HepG2 (cell line): ENCODE measurements at regions not wholly inside any gene's neighbourhood (a gene's known extent, or its start where the extent isn't known, plus 50 kb on each side); places are given as distances from the start of the nearest gene placed in this dataset.

Source experiments
- ADNP ChIP-seq: sonication (generic); formaldehyde crosslinking; IDR thresholded peaks from 2 replicates; pipeline ENCODE4 v1.4.0; 2020; ENCODE audit warnings: missing genetic modification reagents
- DMAP1 ChIP-seq: IDR thresholded peaks from 2 replicates; pipeline ENCODE4 v1.6.1; 2016
- ETV6 ChIP-seq: sonication (generic); formaldehyde crosslinking; conservative IDR thresholded peaks from 2 replicates; pipeline ENCODE4 v1.4.0; 2020; ENCODE audit warnings: missing genetic modification reagents
- GTF2F1 ChIP-seq: fragments of 150-350 bp; IDR thresholded peaks from 2 replicates; pipeline ENCODE4 v1.6.1; 2014; ENCODE audit warnings: low read length
- GTF3A ChIP-seq: sonication (generic); formaldehyde crosslinking; conservative IDR thresholded peaks from 2 replicates; pipeline ENCODE4 v1.4.0; 2020; ENCODE audit warnings: mild to moderate bottlenecking, missing genetic modification reagents
- HNRNPL ChIP-seq: fragments of 200-400 bp; formaldehyde crosslinking; IDR thresholded peaks from 2 replicates; pipeline ENCODE4 v1.6.1; 2017; ENCODE audit warnings: mild to moderate bottlenecking, low read depth, low read length
- MATR3 ChIP-seq: sonication (generic); formaldehyde crosslinking; IDR thresholded peaks from 2 replicates; pipeline ENCODE4 v1.4.0; 2020; ENCODE audit warnings: missing genetic modification reagents
- NFRKB ChIP-seq: fragments of 450-650 bp; IDR thresholded peaks from 2 replicates; pipeline ENCODE4 v1.6.1; 2017
- NR3C1 ChIP-seq: sonication (generic); formaldehyde crosslinking; IDR thresholded peaks from 2 replicates; pipeline ENCODE4 v1.4.0; 2020; ENCODE audit warnings: missing genetic modification reagents
- PAWR ChIP-seq: sonication (generic); formaldehyde crosslinking; IDR thresholded peaks from 2 replicates; pipeline ENCODE4 v1.4.0; 2020; ENCODE audit warnings: missing genetic modification reagents, mild to moderate bottlenecking, borderline replicate concordance
- SALL2 ChIP-seq: sonication (generic); formaldehyde crosslinking; IDR thresholded peaks from 2 replicates; pipeline ENCODE4 v1.8.1; 2023; ENCODE audit warnings: mild to moderate bottlenecking, missing genetic modification reagents, inconsistent platforms
- SATB2 ChIP-seq: sonication (generic); formaldehyde crosslinking; IDR thresholded peaks from 2 replicates; pipeline ENCODE4 v1.5.0; 2020; ENCODE audit warnings: missing genetic modification reagents
- SMAD3 ChIP-seq: sonication (generic); formaldehyde crosslinking; IDR thresholded peaks from 2 replicates; pipeline ENCODE4 v1.4.0; 2020; ENCODE audit warnings: missing genetic modification reagents
- SMC3 ChIP-seq: IDR thresholded peaks from 2 replicates; pipeline ENCODE4 v1.6.1; 2011; ENCODE audit warnings: low read length, improper control_type of control experiment
- TCF7L2 ChIP-seq: IDR thresholded peaks from 2 replicates; pipeline ENCODE4 v1.6.1; 2011; ENCODE audit warnings: mild to moderate bottlenecking, low read depth, low read length, moderate library complexity
- YY1 ChIP-seq: IDR thresholded peaks from 2 replicates; pipeline ENCODE4 v1.6.1; 2011; ENCODE audit warnings: low read length, low read depth, moderate library complexity, mild to moderate bottlenecking; ENCODE audit not compliant: insufficient read depth, insufficient replicate concordance
- ZFP37 ChIP-seq: sonication (generic); formaldehyde crosslinking; IDR thresholded peaks from 2 replicates; pipeline ENCODE4 v1.4.0; 2020; ENCODE audit warnings: missing genetic modification reagents, borderline replicate concordance
- ZFP41 ChIP-seq: sonication (generic); formaldehyde crosslinking; IDR thresholded peaks from 2 replicates; pipeline ENCODE4 v1.4.0; 2020; ENCODE audit warnings: mild to moderate bottlenecking, missing genetic modification reagents, borderline replicate concordance
- ZKSCAN8 ChIP-seq: IDR thresholded peaks from 2 replicates; pipeline ENCODE4 v1.6.1; 2016; ENCODE audit warnings: borderline replicate concordance, missing genetic modification reagents, missing compliant biosample characterization
- ZNF121 ChIP-seq: sonication (generic); formaldehyde crosslinking; IDR thresholded peaks from 2 replicates; pipeline ENCODE4 v1.5.0; 2020; ENCODE audit warnings: mild to moderate bottlenecking, missing genetic modification reagents
- ZNF382 ChIP-seq: sonication (generic); formaldehyde crosslinking; IDR thresholded peaks from 2 replicates; pipeline ENCODE4 v1.5.0; 2020; ENCODE audit warnings: missing genetic modification reagents, mild to moderate bottlenecking, borderline replicate concordance
- ZNF501 ChIP-seq: sonication (generic); formaldehyde crosslinking; IDR thresholded peaks from 2 replicates; pipeline ENCODE4 v1.5.1; 2020; ENCODE audit warnings: mild to moderate bottlenecking, moderate library complexity, missing genetic modification reagents
- ZNF550 ChIP-seq: sonication (generic); formaldehyde crosslinking; IDR thresholded peaks from 2 replicates; pipeline ENCODE4 v1.4.0; 2020; ENCODE audit warnings: mild to moderate bottlenecking, missing genetic modification reagents, borderline replicate concordance
- ZNF652 ChIP-seq: IDR thresholded peaks from 2 replicates; pipeline ENCODE4 v1.6.1; 2016; ENCODE audit warnings: low read depth, borderline replicate concordance
- ZNF841 ChIP-seq: sonication (generic); formaldehyde crosslinking; IDR thresholded peaks from 2 replicates; pipeline ENCODE4 v1.8.1; 2023; ENCODE audit warnings: missing genetic modification reagents, borderline replicate concordance
- ZNF879 ChIP-seq: sonication (generic); formaldehyde crosslinking; IDR thresholded peaks from 2 replicates; pipeline ENCODE4 v1.8.1; 2023; ENCODE audit warnings: missing genetic modification reagents
- TF ChIP-seq, protein P1 (sequence below): sonication (generic); formaldehyde crosslinking; IDR thresholded peaks from 2 replicates; pipeline ENCODE4 v1.9.0; 2021; ENCODE audit warnings: missing genetic modification reagents, borderline replicate concordance
- TF ChIP-seq, protein P2 (sequence below), 2 experiments: fragments of 450-650 bp in 1 of 2; sonication (generic) in 1 of 2; formaldehyde crosslinking; IDR thresholded peaks; 2 replicates each; pipeline versions ENCODE4 v1.5.0 to v1.8.0; 2020 to 2022; ENCODE audit warnings: mild to moderate bottlenecking in 1 of 2, missing genetic modification reagents in 1 of 2
- TF ChIP-seq, protein P3 (sequence below): sonication (generic); formaldehyde crosslinking; IDR thresholded peaks from 2 replicates; pipeline ENCODE4 v1.4.0; 2020; ENCODE audit warnings: missing genetic modification reagents, mild to moderate bottlenecking, borderline replicate concordance

DNA sequence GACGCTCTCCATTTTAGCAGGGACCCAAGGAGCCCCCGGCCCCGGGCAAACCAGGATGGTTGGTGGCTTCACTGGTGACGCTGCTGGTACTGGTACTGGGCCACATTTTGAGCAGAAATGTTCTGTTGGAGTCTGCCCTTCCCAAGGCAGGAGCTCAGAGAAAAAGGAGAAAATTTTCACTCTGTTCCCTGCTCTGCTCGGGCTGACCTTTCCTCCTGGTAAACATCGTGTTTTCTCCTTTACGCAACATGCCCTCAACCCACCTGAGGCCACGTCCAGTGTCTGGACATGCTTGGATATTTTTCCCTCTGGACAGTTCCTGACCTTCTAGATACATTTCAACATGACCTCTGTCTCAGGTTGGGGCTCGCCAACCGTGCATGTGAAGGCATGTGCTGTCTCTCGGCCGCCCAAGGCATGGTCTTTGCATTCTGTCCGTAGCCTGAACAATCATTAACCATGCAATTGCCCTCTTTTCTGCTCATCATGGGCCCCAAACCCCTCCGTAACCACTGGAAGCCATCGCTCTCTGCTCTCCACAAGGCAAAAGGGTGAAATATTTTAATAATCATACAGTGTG, 115.2 kb upstream of the PEG3 start (continued):
- TF ChIP-seq YY1: peak; percentile 58
- TF ChIP-seq MATR3: no peak
- TF ChIP-seq NFRKB: no peak
- TF ChIP-seq ZNF841 (CRISPR knock-in tag): peak; percentile 79; the same call in 1 of the 2 replicates
- no peak; the same call in none of the 2 replicates for TF ChIP-seq SMC3
- TF ChIP-seq ZNF382 (CRISPR knock-in tag): no peak
- TF ChIP-seq ZFP41 (CRISPR knock-in tag): peak; percentile 88; the same call in 1 of the 2 replicates
- TF ChIP-seq ZNF879: no peak
- TF ChIP-seq GTF2F1: no peak
- TF ChIP-seq, protein P1, sequence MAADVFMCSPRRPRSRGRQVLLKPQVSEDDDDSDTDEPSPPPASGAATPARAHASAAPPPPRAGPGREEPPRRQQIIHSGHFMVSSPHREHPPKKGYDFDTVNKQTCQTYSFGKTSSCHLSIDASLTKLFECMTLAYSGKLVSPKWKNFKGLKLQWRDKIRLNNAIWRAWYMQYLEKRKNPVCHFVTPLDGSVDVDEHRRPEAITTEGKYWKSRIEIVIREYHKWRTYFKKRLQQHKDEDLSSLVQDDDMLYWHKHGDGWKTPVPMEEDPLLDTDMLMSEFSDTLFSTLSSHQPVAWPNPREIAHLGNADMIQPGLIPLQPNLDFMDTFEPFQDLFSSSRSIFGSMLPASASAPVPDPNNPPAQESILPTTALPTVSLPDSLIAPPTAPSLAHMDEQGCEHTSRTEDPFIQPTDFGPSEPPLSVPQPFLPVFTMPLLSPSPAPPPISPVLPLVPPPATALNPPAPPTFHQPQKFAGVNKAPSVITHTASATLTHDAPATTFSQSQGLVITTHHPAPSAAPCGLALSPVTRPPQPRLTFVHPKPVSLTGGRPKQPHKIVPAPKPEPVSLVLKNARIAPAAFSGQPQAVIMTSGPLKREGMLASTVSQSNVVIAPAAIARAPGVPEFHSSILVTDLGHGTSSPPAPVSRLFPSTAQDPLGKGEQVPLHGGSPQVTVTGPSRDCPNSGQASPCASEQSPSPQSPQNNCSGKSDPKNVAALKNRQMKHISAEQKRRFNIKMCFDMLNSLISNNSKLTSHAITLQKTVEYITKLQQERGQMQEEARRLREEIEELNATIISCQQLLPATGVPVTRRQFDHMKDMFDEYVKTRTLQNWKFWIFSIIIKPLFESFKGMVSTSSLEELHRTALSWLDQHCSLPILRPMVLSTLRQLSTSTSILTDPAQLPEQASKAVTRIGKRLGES: peak; percentile 92
- TF ChIP-seq ZNF501 (CRISPR knock-in tag): peak; percentile 63
- TF ChIP-seq NR3C1 (CRISPR knock-in tag): no peak
- no peak for TF ChIP-seq GTF3A
- TF ChIP-seq ETV6 (CRISPR knock-in tag): peak; percentile 93
- no peak for TF ChIP-seq TCF7L2
- peak; percentile 92 for TF ChIP-seq DMAP1 (CRISPR knock-in tag)
- peak; percentile 87 for TF ChIP-seq SALL2 (CRISPR knock-in tag)
- no peak for TF ChIP-seq ADNP
- peak; percentile 97 for TF ChIP-seq ZKSCAN8 (CRISPR knock-in tag)
- peak; percentile 99 for TF ChIP-seq ZFP37
- TF ChIP-seq ZNF121 (CRISPR knock-in tag): peak; percentile 68
- TF ChIP-seq SMAD3 (CRISPR knock-in tag): peak; percentile 99
- no peak for TF ChIP-seq PAWR (CRISPR knock-in tag)
- TF ChIP-seq, protein P2, sequence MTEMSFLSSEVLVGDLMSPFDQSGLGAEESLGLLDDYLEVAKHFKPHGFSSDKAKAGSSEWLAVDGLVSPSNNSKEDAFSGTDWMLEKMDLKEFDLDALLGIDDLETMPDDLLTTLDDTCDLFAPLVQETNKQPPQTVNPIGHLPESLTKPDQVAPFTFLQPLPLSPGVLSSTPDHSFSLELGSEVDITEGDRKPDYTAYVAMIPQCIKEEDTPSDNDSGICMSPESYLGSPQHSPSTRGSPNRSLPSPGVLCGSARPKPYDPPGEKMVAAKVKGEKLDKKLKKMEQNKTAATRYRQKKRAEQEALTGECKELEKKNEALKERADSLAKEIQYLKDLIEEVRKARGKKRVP (CRISPR knock-in tag; IDR thresholded peaks at IDR 0.05): peak in 1 of 2 experiments; percentile 91; a peak in 2 of 4 replicates
- no peak for TF ChIP-seq ZNF550 (CRISPR knock-in tag)
- TF ChIP-seq ZNF652 (CRISPR knock-in tag): peak; percentile 83
- TF ChIP-seq HNRNPL: 0 out of 2 replicates have a peak, but pooled peaks have one; percentile 18
- TF ChIP-seq, protein P3, sequence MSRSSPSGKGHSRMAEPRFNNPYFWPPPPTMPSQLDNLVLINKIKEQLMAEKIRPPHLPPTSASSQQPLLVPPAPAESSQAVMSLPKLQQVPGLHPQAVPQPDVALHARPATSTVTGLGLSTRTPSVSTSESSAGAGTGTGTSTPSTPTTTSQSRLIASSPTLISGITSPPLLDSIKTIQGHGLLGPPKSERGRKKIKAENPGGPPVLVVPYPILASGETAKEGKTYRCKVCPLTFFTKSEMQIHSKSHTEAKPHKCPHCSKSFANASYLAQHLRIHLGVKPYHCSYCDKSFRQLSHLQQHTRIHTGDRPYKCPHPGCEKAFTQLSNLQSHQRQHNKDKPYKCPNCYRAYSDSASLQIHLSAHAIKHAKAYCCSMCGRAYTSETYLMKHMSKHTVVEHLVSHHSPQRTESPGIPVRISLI (CRISPR knock-in tag): peak; percentile 81; the same call in 1 of the 2 replicates
- peak; percentile 94 for TF ChIP-seq SATB2 (CRISPR knock-in tag)
